ENCODE measurements at regions not wholly inside any gene's neighbourhood (a gene's known extent, or its start where the extent isn't known, plus 50 kb on each side); places are given as distances from the start of the nearest gene placed in this dataset.

DNA sequence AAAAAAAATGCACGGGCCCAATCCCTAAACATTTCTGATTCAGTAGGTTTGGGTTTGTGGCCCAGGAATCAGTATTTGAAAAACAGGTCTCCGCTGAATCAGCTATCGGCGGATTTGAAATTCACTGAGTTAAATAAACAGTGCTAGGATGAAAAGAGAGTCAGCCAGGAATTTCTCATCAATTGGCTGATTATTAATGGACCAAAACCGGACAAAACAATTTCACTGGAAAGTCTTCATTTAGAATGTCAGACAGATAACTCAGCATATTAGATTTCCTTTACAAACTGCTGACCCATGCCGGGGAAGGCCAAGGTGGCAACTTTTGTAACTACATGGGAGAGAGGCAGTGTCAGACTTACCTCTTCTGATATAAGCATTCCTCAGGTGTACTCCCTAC is 99.4 kb upstream of the LSM6 start:
- no peak for DNase-seq
- Histone ChIP-seq H3K4me3 (no peak overlapping the region), H3K36me3 (ENCODE audit: low read depth) (no peaks in the 10 kb centered on the region), H3K4me1 (ENCODE audit: low read depth) (no peaks in the 10 kb centered on the region), H3K9me3 (no peaks in the 10 kb centered on the region)
- TF ChIP-seq CTCF (IDR thresholded peaks at IDR 0.05) = no peak
- no peak for ATAC-seq
- intact Hi-C loops (cut with DNase I, micrococcal nuclease) = no loop called here

- ATAC-seq = no peak
- intact Hi-C loops (cut with DNase I, micrococcal nuclease) = no loop called here
- H3K36me3 ChIP-seq (ENCODE audit: low read depth) = no peaks in the 10 kb centered on the region
- H3K4me1 ChIP-seq (ENCODE audit: low read depth) = no peaks in the 10 kb centered on the region
- no peak for TF ChIP-seq CTCF (IDR thresholded peaks at IDR 0.05)
- H3K4me3 ChIP-seq = no peak overlapping the region
- H3K9me3 ChIP-seq = no peaks in the 10 kb centered on the region
- no peak for DNase-seq
These were observed 102.0 kb upstream of the LSM6 start for GRCh38 chr4:146073517-146073916.

- DNase-seq = no peak
- no peaks in the 10 kb centered on the region for H3K36me3 ChIP-seq (ENCODE audit: low read depth)
- no peak for TF ChIP-seq CTCF (IDR thresholded peaks at IDR 0.05)
- H3K4me3 ChIP-seq = no peak overlapping the region
- intact Hi-C loops (cut with DNase I, micrococcal nuclease) = no loop called here
- no peaks in the 10 kb centered on the region for H3K9me3 ChIP-seq
- no peaks in the 10 kb centered on the region for H3K4me1 ChIP-seq (ENCODE audit: low read depth)
- ATAC-seq = no peak
These were observed 103.1 kb upstream of the LSM6 start for GRCh38 chr4:146072376-146072775.

DNA sequence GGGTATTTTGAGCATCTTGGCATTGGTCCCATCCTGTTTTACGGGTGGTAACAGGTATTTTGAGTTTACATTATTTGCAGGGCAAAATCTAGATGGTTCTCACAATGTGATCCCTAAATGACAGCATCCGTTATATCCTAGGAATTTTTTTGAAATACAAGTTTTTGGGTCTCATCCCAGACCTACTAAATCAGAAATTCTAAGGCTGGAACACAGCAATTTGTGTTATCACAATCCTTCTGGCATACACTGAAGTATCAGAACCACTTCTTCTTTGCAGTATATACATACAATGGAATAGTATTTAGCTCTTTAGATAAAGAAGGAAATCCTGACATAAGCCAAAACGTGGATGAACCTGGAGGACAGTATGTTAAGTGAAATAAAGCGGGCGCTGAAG is 104.1 kb upstream of the LSM6 start:
- TF ChIP-seq CTCF (IDR thresholded peaks at IDR 0.05) = no peak
- DNase-seq = no peak
- intact Hi-C loops (cut with DNase I, micrococcal nuclease) = no loop called here

GRCh38 chr4:146063143-146063542 is 112.4 kb upstream of the LSM6 start:
- TF ChIP-seq CTCF (IDR thresholded peaks at IDR 0.05) = no peak
- no peaks in the 10 kb centered on the region for H3K36me3 ChIP-seq (ENCODE audit: low read depth)
- DNase-seq (no peak), ATAC-seq (no peak)
- intact Hi-C loops (cut with DNase I, micrococcal nuclease) = no loop called here
- no peak overlapping the region for H3K4me3 ChIP-seq
- H3K9me3 ChIP-seq = no peaks in the 10 kb centered on the region
- no peaks in the 10 kb centered on the region for H3K4me1 ChIP-seq (ENCODE audit: low read depth)

More for the DNA sequence above, 104.1 kb upstream of the LSM6 start:
- no peaks in the 10 kb centered on the region for H3K4me1 ChIP-seq (ENCODE audit: low read depth)
- H3K36me3 ChIP-seq (ENCODE audit: low read depth) = no peaks in the 10 kb centered on the region
- no peak for ATAC-seq
- H3K9me3 ChIP-seq = no peaks in the 10 kb centered on the region
- no peak overlapping the region for H3K4me3 ChIP-seq

DNA sequence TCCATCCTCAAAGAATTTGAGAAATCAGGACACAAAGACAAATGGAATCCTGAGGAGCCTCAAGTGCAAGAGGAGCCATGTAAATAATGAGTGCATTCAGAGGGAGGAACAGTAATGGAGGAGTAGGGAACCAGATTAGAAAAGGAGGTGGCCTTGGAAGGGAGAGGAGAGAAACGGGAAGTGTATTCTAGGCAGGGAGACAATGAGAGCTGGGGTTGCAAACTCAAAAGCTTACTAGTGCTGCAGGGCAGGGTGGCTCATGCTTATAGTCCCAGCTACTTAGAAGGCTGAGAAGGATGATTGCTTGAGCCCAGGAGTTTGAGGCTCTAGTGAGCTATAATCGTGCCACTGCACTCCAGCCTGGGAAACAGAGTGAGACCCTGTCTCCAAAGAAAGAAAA is 113.2 kb upstream of the LSM6 start:
- intact Hi-C loops (cut with DNase I, micrococcal nuclease) = no loop called here
- TF ChIP-seq CTCF (IDR thresholded peaks at IDR 0.05) = no peak
- no peak for DNase-seq
- ATAC-seq = no peak
- Histone ChIP-seq H3K36me3 (ENCODE audit: low read depth) (no peaks in the 10 kb centered on the region), H3K4me1 (ENCODE audit: low read depth) (no peaks in the 10 kb centered on the region), H3K4me3 (no peak overlapping the region), H3K9me3 (no peaks in the 10 kb centered on the region)
